ENCODE measurements at regions not wholly inside any gene's neighbourhood (a gene's known extent, or its start where the extent isn't known, plus 50 kb on each side); places are given as distances from the start of the nearest gene placed in this dataset.

- intact Hi-C loops (cut with DNase I; ENCODE audit: low total_unique reads) = no loop called here
- H3K27ac ChIP-seq = no peak overlapping the region
- TF ChIP-seq CTCF (IDR thresholded peaks at IDR 0.05 in 8 of 11, conservative IDR thresholded peaks at IDR 0.05 in 3 of 11) (no peak), POLR2A (IDR thresholded peaks at IDR 0.05) (no peak), POLR2AphosphoS5 (IDR thresholded peaks at IDR 0.05) (no peak)
- H3K4me3 ChIP-seq = no peak overlapping the region
- DNase-seq = no peak
- no peaks in the 10 kb centered on the region for H3K4me1 ChIP-seq
- H3K27me3 ChIP-seq (replicated peaks in 1 of 7) = peaks cover 0 to 6% (median 0%) of the 10 kb centered on the region in 7 donors
- WGBS, 5 donors = 72 to 93% (median 79%) methylated on average over 4 of the region's 4 CpGs
- no peaks in the 10 kb centered on the region for H3K36me3 ChIP-seq
- H3K9me3 ChIP-seq = no peaks in the 10 kb centered on the region
Observed at GRCh38 chr13:26820871-26821270, 60.3 kb upstream of the GPR12 start.

GRCh38 chr13:26819046-26819445 lies 58.5 kb upstream of the GPR12 start:
- no peaks in the 10 kb centered on the region for H3K4me1 ChIP-seq
- WGBS, 5 donors = 71 to 87% (median 82%) methylated on average over 3 of the region's 3 CpGs
- H3K9me3 ChIP-seq = no peaks in the 10 kb centered on the region
- no peak overlapping the region for H3K4me3 ChIP-seq
- no peaks in the 10 kb centered on the region for H3K36me3 ChIP-seq
- intact Hi-C loops (cut with DNase I; ENCODE audit: low total_unique reads) = no loop called here
- H3K27me3 ChIP-seq (replicated peaks in 1 of 7) = peaks cover 0 to 18% (median 0%) of the 10 kb centered on the region in 7 donors
- H3K27ac ChIP-seq = no peak overlapping the region
- DNase-seq = no peak
- TF ChIP-seq POLR2A (IDR thresholded peaks at IDR 0.05) (no peak), CTCF (IDR thresholded peaks at IDR 0.05 in 8 of 11, conservative IDR thresholded peaks at IDR 0.05 in 3 of 11) (no peak), POLR2AphosphoS5 (IDR thresholded peaks at IDR 0.05) (no peak)

- intact Hi-C loops (cut with DNase I; ENCODE audit: low total_unique reads) = no loop called here
- Histone ChIP-seq H3K36me3 (no peaks in the 10 kb centered on the region), H3K4me1 (no peaks in the 10 kb centered on the region), H3K4me3 (no peak overlapping the region), H3K9me3 (no peaks in the 10 kb centered on the region), H3K27me3 (replicated peaks in 1 of 7) (peaks cover 0 to 25% (median 0%) of the 10 kb centered on the region in 7 donors), H3K27ac (no peak overlapping the region)
- 82 to 91% (median 86%) methylated on average over 8 of the region's 8 CpGs for WGBS, 5 donors
- TF ChIP-seq POLR2AphosphoS5 (IDR thresholded peaks at IDR 0.05) (no peak), POLR2A (IDR thresholded peaks at IDR 0.05) (no peak), CTCF (IDR thresholded peaks at IDR 0.05 in 8 of 11, conservative IDR thresholded peaks at IDR 0.05 in 3 of 11) (no peak)
- DNase-seq = no peak
Observed at GRCh38 chr13:26816881-26817280, 56.3 kb upstream of the GPR12 start.

- no peak for TF ChIP-seq CTCF (IDR thresholded peaks at IDR 0.05 in 8 of 11, conservative IDR thresholded peaks at IDR 0.05 in 3 of 11)
- no peak for TF ChIP-seq POLR2AphosphoS5 (IDR thresholded peaks at IDR 0.05)
- no peak for TF ChIP-seq POLR2A (IDR thresholded peaks at IDR 0.05)
- Histone ChIP-seq H3K4me1 (no peaks in the 10 kb centered on the region), H3K4me3 (no peak overlapping the region), H3K27me3 (replicated peaks in 1 of 7) (peaks cover 0 to 34% (median 0%) of the 10 kb centered on the region in 7 donors), H3K9me3 (no peaks in the 10 kb centered on the region), H3K27ac (no peak overlapping the region), H3K36me3 (no peaks in the 10 kb centered on the region)
- 71 to 79% (median 78%) methylated on average over 6 of the region's 6 CpGs for WGBS, 5 donors
- no peak for DNase-seq
- intact Hi-C loops (cut with DNase I; ENCODE audit: low total_unique reads) = no loop called here
Observed at GRCh38 chr13:26813980-26814348, 53.4 kb upstream of the GPR12 start.
